ENCODE measurements at regions not wholly inside any gene's neighbourhood (a gene's known extent, or its start where the extent isn't known, plus 50 kb on each side); places are given as distances from the start of the nearest gene placed in this dataset.

DNA sequence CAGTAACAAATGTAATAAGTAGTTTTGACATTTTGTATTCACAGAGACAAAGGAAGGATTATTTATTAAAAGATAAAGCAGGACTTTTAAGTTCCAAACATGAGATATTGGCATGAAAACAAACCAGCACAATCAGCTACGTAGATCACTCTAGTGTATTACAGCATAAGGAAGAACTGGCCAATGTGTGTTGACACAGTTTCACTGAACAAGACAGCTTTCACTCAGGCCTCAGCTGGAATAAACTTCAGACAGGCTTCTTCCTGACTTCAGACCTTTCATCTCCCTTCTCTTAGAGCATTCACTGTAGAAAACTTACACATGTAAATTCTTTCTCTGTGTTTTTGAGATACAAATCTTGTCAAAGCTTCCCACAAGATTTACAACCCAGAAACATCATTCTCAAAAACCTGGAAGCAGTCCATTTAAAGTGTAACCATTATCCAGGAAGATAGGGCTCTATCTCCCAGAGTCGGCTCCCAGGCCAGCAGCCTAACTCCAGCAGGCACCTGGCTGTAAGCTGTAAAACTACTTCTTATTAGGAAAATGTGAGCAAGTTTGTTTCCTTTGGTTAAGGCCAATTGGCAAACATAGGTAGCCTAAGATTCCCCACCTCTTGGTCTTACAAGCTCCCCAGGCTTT is 768.3 kb upstream of the CDH7 start:
- no peak for DNase-seq

DNA sequence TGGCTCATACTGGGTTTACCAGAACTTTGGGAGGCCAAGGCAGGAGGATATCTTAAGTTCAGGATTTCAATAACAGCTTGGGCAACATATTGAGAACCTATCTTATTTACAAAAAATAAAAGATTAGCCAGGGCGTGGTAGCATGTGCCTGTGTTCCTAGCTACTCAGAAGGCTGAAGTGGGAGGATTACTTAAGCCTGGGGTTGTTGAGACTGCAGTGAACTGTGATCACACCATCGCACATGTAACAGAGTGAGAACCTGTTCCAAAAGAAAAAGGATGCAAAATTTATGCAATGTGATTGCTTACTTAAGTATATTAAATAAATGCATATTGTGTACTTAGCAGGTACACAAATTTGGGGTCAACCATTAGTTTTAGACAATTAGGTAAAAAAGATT is 768.9 kb upstream of the CDH7 start:
- DNase-seq: no peak

DNA sequence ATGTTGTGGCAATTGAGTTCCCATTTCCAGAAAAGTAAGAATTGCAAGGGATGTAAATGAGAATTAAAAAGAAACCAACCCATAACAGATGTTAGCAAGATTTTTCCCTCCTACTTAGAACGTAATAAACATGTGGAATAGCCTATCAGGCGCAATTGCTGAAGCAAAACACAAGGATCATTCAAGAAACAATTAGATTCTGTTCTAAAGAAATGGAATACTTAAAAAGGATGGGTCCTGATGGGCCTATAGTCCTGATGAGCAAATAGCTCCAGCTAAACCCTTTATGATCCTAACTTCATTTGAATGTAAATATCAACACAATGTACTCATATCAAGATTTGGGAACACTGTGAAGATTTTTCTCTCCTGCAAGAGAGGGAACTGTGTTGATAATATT is 771.0 kb upstream of the CDH7 start:
- no peak for DNase-seq

DNA sequence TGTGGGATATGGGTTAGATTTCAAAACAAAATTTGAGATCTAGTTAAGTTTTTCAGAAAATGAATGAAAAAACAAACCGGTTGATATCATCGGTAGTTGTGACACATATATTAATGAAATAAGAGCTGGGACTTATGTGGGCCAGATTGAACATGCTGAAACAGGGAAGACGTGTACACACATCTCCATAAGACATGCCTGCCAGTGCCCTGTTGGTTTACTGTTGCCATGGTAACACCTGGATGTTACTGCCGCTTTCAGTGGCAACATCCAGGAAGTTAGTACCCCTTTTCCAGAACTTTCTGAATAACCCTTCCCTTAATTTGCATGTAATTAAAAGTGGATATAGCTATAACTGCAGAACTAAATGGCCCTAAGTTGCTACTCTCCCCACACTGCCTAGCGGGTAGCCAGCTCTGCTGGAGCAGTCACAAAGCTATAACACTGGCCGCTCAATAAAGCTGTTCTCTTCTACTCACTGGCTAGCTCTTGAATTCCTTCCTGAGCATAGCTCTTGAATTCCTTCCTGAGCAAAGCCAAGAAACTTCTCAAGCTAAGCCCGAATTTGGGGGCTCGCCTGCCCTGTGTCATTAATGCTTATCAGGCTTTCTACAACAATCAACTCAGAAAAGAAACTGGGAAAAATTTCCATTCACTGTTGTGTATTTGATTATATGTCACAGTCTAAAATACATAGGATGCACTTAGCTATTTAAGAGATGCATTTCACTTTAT is 776.3 kb upstream of the CDH7 start:
- DNase-seq: no peak

DNA sequence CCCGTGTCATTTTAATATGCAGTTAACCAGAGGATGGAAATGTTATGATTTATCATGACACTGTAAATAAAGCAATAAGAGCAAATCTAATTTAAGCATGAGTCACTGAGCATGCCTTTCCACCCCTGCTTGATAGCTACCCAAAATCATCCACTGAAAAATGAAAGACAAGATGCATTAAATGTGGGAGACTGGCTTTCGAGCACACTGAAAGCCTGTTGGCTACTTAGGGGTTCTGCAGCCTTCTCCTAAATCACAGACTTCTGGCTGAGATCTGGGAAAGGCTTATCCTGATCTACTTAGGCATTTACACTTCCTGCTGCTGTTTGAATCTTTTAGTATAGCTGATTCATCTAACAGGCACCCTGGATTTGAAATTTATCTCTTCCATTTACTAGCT is 778.3 kb upstream of the CDH7 start:
- DNase-seq: no peak

DNA sequence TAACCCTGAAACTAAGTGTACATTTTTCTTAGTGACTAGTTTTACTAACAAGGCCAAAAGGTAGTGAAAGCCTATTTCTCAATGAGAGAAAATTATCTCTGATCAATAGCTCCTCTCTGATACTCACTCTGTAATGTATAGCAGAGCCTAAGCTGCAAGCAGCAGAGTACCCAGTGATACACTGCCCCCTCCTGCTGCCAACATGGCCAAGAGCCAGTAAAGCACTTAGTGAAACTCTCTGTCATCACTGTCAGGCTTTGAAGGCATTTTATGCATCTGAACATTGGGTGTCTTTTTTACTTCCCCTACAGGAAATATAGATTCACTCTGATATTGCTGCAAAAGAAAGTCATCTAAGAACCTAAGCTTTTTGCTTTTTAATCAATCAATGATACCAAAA is 784.1 kb upstream of the CDH7 start:
- no peak for DNase-seq

DNA sequence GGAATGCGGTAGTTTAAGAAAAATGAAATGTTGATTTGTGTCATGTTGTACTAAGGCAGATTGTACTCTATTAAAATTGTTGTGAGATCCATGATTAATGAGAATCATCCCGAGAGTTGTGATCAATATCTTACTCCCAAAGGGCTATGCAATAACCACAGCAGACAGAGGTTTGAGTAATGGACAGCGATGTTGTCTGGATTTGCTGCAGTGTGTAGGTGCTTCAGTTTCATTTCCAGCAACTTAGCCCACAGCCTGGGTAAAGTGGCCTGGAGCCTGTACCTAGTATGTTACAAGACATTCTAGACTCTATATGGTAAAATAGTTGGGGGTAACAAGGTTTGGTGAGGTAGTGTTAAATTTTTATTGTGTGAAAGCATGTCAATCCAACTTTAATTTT is 794.3 kb upstream of the CDH7 start:
- DNase-seq: no peak

DNA sequence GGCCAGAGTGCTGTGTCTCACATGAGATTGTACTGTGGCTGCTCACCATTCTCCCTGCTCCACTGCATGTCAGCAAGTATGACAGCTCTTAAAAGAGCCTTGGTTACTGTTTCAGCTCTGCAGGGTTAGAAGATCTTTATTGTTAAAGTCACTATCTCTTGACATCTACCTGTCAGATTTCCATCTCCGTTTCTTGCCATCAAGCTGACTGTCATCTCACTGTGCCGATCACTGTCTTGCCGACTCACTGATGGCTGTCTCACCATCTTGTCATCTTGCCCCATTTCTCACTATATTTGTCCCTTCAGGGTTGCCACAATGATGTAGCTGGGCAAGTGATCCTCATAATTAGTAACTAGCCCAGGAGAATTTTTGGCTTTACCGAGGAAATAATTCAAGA is 800.9 kb upstream of the CDH7 start:
- DNase-seq: no peak

DNA sequence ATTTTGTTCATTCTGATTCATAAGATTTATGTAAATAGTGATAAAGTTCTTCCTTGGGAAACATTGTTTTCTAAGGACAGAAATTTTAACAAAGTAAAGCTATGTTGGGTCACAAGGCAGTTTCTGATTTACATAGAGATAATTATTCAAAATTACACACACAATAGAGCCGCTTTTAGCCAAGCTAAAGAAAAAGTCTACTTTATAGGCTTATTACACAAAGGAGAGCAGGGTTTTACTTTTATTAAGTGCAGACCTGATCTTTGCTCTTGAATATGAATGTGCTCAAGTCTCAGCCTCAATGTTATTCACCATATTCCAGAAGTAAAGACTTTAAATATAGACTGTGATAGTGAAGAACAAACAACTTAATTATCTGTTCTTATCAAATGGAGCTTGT is 787.8 kb upstream of the LINC00305 start:
- no peak for DNase-seq

DNA sequence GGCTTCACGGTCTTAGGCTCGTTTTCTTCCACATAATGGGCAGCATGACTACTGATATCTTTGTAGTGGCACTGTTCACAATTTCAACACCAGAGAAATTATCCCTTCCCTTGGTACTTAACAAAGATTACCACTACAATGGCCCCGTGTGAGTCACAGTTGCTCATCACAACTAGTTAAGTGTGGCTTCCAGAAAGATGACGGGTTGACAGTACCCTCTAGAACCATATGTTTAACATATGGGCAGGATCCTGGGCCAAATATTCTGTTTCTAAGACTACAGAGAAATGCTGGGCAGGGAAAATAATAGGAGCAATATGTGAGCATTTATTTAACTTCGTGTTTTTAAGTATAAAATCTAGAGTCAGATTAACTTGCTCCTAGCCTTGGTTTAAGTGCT is 780.1 kb upstream of the LINC00305 start:
- DNase-seq: no peak

DNA sequence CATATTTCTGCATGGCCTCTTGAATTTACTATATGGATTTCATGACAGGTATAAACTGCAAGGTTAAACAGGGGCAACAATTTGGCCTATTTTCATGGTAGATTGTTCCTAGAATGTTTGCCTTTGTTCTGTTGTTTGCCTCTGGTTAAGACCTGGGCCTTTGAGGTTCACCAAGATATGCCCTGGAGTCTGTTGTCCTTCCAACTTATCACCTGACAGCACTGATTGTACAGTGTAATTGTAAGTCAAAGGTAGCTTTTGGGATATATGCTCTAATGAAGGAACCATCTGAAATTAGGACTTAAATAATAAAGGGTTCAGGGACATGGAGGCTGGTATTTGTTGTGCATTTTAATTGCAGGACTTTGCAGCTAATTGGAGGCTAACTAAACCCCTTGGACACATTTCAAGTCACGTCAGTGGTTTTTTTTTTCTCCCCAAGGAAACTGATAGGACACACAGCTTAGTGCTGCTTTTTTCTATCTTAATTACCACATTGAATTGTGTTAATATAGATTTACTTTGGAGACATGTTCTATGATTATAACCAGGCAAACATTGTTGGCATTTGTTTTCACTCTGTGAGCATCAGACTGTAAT is 771.2 kb upstream of the LINC00305 start:
- no peak for DNase-seq

DNA sequence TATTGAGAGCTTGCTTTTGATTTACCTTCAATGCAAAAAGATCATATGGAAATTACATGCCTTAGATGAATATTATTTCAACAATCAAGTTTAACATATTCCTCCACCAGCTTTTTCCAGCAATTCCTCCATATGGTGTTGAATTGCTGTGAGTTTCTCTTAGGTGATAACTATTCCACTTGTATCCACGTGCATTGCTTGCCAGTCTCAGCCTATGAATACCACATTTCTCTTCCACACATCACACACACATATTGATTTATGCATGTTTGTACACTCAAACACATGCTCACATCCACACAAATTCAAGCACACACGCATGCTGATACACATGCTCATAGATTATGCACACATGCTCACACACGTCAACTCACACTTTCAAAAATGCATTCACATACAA is 770.0 kb upstream of the LINC00305 start:
- DNase-seq: no peak

DNA sequence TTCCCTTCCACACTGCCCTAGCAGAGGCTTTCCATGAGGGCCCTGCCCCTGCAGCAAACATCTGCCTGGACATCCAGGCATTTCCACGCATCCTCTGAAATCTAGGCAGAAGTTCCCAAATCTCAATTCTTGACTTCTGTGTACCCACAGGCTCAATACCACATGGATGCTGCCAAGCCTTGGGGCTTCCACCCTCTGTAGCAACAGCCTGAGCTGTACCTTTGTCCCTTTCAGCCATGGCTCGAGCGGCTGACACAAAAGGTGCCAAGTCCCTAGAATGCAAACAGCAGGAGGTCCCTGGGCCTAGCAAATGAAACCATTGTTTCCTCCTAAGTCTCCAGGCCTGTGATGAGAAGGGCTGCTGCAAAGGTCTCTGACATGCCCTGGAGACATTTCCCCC is 744.5 kb upstream of the LINC00305 start:
- no peak for DNase-seq

DNA sequence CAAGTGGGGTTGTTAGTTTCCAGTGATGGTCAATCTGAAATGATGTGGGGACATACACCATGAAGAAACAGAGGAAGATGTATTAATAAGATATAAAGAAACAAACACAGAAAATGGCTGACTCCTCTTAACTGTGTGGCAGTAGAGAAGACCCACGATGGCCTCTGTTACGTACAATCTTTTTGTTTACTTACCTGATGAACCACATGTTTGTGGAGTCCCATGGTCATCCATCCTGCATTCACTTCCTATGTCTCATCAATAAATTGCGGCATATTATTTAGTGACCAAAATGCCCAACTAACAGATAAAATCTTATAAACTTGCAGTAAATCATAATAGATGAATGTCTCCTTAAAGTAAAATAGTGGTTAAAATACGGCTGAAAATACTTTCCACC is 740.1 kb upstream of the LINC00305 start:
- no peak for DNase-seq

DNA sequence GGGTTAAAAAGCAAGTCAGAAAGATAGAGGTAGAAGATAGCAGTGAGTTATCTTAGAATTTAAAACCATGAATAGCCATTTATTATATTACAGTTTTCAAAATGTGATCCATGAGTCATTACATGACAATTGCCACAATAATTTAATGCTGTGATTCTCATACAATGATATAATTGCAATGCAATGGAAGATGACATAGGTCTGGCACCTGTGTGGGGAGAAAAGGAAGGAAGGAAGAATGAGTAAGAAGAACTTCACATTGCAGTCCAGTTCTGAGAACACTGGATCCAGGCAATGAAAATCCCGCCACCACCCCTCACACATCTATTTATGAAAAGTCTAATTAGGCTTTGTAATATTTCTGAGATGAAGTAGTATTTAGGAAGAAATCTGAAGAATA is 738.1 kb upstream of the LINC00305 start:
- no peak for DNase-seq

DNA sequence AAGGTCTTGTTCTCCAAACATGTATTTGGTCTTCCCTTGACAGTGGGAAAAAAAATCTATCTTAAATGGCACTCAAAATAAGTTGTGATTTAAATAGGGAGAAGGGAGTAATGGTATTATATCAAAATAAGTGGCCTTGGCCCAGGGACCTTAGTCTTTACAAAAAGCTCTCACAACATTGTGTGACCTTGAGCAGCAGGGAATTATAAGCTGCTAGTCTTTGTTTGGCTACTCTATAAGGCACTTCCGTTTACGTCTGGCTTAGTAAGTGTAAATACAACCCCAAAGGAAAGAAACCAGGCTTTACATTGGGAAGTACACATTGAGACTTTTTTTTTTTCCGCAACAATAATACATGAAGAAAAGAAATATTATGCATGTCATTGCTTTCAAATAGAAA is 734.0 kb upstream of the LINC00305 start:
- no peak for DNase-seq

DNA sequence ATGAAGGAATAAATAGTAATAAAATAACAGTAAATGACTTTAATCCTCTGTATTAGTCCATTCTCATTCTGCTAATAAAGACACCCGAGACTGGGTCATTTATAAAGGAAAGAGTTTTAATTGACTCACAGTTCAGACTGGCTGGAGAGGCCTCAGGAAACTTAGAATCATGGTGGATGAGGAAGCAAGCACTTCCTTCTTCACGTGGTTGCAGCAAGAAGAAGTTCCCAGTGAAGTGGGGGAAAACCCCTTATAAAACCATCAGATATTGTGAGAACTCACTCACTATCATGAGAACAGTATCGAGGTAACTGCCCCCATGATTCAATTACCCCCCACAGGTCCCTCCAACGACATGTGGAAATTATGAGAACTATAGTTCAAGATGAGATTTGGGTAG is 727.9 kb upstream of the LINC00305 start:
- no peak for DNase-seq

DNA sequence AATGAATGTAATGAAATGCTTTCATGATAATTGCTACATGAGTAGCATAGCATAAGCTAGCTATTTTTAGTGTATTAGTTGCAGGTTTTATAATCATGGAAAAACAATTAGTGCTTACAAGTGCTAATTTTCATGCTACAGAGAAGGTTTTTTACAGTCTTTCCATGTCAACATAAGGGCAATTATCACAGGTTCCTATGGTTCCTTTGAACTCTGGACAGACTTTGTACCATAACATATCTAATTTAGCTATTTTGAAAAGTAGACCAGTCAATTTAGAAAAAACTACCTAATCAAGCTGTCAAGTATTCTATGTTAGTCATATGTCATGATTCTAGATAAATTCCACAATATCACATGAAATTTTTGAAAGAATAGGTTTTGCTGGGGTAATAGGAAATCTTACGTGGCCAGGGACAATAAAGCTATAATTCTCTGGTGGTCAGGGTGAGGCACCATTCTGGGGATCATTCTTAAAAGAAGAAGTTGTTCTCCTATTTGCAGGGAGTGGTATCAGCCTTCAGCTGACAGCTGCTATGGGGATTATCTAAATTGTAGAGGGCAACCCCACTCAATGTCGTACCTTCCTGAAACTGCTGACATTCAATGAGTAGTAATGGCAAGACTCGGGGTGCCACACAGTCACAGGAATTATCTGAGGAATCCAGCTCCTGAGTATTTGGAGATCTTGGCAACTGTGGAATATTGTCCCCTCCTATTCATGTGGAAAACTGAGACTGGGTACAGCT is 724.0 kb upstream of the LINC00305 start:
- no peak for DNase-seq

DNA sequence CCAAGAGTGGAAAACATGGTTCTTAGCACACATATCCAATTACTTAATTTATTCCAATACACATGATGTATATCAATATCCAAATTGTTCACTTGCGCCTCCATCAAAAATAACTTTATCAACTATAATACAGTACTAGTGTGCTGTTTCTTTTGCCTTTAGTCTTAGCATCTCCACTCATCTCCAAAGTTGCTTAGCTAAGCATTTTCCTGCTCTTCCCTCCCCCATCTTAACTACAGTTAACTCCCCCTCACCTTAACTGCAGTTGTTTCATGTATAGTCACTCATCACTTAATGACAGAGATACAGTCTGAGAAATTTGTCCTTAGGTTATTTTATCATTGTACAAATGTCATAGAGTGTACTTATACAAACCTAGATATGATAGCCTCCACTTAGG is 705.2 kb upstream of the LINC00305 start:
- no peak for DNase-seq

DNA sequence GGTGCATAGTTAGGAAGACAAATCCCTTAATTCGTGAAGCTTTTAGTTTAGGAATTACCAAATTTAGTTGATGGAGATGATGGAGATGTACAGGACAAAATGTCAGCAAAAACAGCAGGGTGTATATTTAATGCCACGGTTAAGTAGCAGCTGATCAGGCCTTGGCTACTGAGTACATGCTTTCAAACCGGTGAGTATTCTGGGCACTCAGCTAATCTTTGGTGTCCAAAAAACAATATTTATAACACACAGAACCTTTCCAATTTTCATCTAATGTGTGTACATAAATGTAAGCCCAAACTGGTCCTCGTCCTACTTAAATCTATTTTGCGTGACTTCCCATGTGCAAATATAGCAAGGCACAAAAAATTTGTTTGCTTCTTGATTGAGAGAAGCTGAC is 703.4 kb upstream of the LINC00305 start:
- DNase-seq: no peak

DNA sequence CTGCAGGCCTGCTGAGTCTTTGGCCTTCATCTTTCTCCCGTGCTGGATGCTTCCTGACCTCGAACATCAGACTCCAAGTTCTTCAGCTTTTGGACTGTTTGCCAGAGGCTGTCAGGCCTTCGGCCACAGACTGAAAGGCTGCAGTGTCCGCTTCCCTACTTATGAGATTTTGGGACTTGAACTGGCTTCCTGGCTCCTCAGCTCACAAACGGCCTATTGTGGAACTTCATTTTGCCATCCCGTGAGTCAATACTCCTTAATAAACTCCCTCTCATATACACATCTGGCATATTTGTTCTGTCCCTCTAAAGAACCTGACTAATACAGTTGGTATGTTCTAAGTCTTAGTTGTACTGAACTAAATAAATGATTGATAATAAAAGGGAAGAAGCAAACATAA is 702.8 kb upstream of the LINC00305 start:
- DNase-seq: peak; percentile 31

DNA sequence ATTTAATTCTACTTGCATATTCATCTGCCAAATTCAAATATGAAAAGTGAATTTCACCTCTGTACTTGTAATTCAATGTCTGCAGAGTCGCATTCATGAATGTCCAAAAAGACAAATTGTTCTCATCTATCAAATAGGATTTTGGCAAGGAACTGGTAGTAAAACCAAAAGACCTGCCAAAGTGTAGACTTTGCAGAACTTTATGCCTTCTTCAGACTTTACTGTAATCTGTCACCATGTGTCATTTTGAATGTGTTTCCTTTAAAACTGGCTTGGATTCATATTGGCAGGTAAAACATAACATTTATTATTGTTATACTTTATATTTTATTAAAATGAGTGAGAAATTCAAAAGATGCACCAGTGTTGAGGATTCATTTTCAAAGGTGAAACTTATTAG is 701.9 kb upstream of the LINC00305 start:
- DNase-seq: no peak

DNA sequence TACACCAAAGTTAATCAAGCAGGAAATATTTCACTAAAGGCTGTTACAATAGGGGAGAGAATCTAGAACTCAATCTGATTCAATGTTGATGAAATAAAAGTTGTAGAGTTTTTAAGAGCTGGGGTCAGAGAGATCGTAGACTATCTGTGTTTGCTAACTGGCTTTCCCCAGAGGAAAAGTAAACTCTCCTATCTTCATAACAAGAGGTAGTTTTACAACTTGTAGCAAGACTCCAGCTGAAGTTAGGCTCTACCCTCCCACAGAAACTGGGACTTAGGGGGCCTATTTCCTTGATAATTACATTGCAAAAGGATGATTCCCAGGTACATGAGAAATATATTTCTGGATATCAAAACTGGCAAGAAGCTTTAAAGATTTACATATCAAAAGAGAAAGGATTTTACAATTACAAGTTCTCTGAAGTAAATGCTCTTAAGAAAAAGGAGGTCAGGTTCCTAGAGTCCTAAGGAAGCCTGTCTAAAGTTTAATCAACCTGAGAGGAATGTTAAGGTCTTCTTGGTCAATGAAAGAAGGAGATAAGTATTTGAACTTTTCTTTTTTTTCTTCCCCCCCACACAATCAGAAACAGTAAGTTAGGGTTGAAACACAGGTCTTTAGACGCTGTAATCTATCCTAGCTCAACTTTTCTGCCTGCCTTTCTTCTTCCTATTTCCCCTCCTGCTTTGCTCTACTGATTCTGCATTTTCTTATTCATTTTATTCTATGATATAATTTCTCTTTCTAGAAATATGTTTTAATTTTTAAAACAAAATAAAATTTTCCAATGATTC is 692.2 kb upstream of the LINC00305 start:
- no peak for DNase-seq

Data from left hindlimb (tissue), 1 donor.